ENCODE measurements at regions not wholly inside any gene's neighbourhood (a gene's known extent, or its start where the extent isn't known, plus 50 kb on each side); places are given as distances from the start of the nearest gene placed in this dataset.

GRCh38 chr11:34747251-34747650 is 126.4 kb downstream of the EHF start:
- FAIRE-seq, result no peak

More at GRCh38 chr11:34747251-34747650, 126.4 kb downstream of the EHF start:
- ChIA-PET CTCF (no interaction called here), RAD21 (ENCODE audit: unreplicated experiment) (no interaction called here), POLR2A (no interaction called here), SMC1A (ENCODE audit: uncharacterized antibody, unreplicated experiment) (no interaction called here)
- H3K4me3 ChIP-seq, result no peak overlapping the region
- ATAC-seq (no peak), DNase-seq (ENCODE audit: low read depth, low spot score) (no peak)
- H3K36me3 ChIP-seq (ENCODE audit: control insufficient read depth in 2 of 2, insufficient read depth in 2 of 2, low read length in 1 of 2), result no peaks in the 10 kb centered on the region
- 6% methylated on average over 3 of the region's 3 CpGs for WGBS (ENCODE audit: insufficient coverage, insufficient replicate concordance, low lambda C conversion rate, missing lambda C conversion rate)
- no peak overlapping the region for H3K4me2 ChIP-seq (ENCODE audit: control insufficient read depth, insufficient read depth)
- intact Hi-C loops (cut with micrococcal nuclease; ENCODE audit: unreplicated experiment), result no loop called here
- no peaks in the 10 kb centered on the region for H3K79me2 ChIP-seq (ENCODE audit: control insufficient read depth, insufficient read depth, low read length)
- H4K20me1 ChIP-seq (ENCODE audit: control insufficient read depth, insufficient read depth), result no peaks in the 10 kb centered on the region
- no TSS peak for BruUV-seq (replicated peaks)
- in situ Hi-C loops (cut with MboI), result no loop called here
- H3K4me1 ChIP-seq (ENCODE audit: control insufficient read depth, insufficient read depth, low read length), result no peaks in the 10 kb centered on the region
- H3K9me3 ChIP-seq (replicated peaks; ENCODE audit: control insufficient read depth, insufficient read depth, low read length), result no peaks in the 10 kb centered on the region
- TF ChIP-seq FOXK2 (IDR thresholded peaks at IDR 0.05) (no peak), CBX5 (IDR thresholded peaks at IDR 0.05; ENCODE audit: low read depth) (no peak), SMC3 (IDR thresholded peaks at IDR 0.05; ENCODE audit: borderline replicate concordance, low read length) (no peak), MXI1 (IDR thresholded peaks at IDR 0.05; ENCODE audit: low read depth, low read length) (no peak), BCL11A (IDR thresholded peaks at IDR 0.05; ENCODE audit: low read depth, low read length) (no peak), KAT2A (conservative IDR thresholded peaks at IDR 0.05; ENCODE audit: control insufficient read depth, low read depth, low read length) (no peak), ZNF217 (IDR thresholded peaks at IDR 0.05) (no peak), NBN (IDR thresholded peaks at IDR 0.05) (no peak), CREM (IDR thresholded peaks at IDR 0.05; ENCODE audit: low read depth) (no peak), ZNF622 (IDR thresholded peaks at IDR 0.05) (no peak), RAD21 (IDR thresholded peaks at IDR 0.05; ENCODE audit: insufficient read depth, low read depth, low read length) (no peak), ZSCAN29 (IDR thresholded peaks at IDR 0.05) (no peak), STAT1 (conservative IDR thresholded peaks at IDR 0.05) (no peak)
- TF ChIP-seq, protein P1, sequence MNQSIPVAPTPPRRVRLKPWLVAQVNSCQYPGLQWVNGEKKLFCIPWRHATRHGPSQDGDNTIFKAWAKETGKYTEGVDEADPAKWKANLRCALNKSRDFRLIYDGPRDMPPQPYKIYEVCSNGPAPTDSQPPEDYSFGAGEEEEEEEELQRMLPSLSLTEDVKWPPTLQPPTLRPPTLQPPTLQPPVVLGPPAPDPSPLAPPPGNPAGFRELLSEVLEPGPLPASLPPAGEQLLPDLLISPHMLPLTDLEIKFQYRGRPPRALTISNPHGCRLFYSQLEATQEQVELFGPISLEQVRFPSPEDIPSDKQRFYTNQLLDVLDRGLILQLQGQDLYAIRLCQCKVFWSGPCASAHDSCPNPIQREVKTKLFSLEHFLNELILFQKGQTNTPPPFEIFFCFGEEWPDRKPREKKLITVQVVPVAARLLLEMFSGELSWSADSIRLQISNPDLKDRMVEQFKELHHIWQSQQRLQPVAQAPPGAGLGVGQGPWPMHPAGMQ (IDR thresholded peaks at IDR 0.05; ENCODE audit: borderline replicate concordance), result no peak
- TF ChIP-seq, protein P2, sequence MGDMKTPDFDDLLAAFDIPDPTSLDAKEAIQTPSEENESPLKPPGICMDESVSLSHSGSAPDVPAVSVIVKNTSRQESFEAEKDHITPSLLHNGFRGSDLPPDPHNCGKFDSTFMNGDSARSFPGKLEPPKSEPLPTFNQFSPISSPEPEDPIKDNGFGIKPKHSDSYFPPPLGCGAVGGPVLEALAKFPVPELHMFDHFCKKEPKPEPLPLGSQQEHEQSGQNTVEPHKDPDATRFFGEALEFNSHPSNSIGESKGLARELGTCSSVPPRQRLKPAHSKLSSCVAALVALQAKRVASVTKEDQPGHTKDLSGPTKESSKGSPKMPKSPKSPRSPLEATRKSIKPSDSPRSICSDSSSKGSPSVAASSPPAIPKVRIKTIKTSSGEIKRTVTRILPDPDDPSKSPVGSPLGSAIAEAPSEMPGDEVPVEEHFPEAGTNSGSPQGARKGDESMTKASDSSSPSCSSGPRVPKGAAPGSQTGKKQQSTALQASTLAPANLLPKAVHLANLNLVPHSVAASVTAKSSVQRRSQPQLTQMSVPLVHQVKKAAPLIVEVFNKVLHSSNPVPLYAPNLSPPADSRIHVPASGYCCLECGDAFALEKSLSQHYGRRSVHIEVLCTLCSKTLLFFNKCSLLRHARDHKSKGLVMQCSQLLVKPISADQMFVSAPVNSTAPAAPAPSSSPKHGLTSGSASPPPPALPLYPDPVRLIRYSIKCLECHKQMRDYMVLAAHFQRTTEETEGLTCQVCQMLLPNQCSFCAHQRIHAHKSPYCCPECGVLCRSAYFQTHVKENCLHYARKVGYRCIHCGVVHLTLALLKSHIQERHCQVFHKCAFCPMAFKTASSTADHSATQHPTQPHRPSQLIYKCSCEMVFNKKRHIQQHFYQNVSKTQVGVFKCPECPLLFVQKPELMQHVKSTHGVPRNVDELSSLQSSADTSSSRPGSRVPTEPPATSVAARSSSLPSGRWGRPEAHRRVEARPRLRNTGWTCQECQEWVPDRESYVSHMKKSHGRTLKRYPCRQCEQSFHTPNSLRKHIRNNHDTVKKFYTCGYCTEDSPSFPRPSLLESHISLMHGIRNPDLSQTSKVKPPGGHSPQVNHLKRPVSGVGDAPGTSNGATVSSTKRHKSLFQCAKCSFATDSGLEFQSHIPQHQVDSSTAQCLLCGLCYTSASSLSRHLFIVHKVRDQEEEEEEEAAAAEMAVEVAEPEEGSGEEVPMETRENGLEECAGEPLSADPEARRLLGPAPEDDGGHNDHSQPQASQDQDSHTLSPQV (IDR thresholded peaks at IDR 0.05), result no peak
- H3K9ac ChIP-seq (ENCODE audit: control insufficient read depth, insufficient read depth, low read length), result no peak overlapping the region
- no peaks in the 10 kb centered on the region; a peak in 1 of 4 replicates for H3K27me3 ChIP-seq (replicated peaks in 1 of 2; ENCODE audit: control insufficient read depth in 2 of 2, insufficient read depth in 2 of 2, low read length in 1 of 2)
- no peak overlapping the region for H2AFZ ChIP-seq (ENCODE audit: control insufficient read depth, low read depth, low read length)
- no peak overlapping the region for H3K27ac ChIP-seq (ENCODE audit: control insufficient read depth, insufficient read depth)

All from GM12878 (cell line).